ENCODE measurements at regions not wholly inside any gene's neighbourhood (a gene's known extent, or its start where the extent isn't known, plus 50 kb on each side); places are given as distances from the start of the nearest gene placed in this dataset.
A peak's percentile ranks its signal among the peaks of the same experiment; 100 is the strongest.
"Not testable (repeated sequence)": the region's sequence is repeated elsewhere in the genome, so short reads cannot be mapped to it uniquely, and the experiment has no call there.

DNA sequence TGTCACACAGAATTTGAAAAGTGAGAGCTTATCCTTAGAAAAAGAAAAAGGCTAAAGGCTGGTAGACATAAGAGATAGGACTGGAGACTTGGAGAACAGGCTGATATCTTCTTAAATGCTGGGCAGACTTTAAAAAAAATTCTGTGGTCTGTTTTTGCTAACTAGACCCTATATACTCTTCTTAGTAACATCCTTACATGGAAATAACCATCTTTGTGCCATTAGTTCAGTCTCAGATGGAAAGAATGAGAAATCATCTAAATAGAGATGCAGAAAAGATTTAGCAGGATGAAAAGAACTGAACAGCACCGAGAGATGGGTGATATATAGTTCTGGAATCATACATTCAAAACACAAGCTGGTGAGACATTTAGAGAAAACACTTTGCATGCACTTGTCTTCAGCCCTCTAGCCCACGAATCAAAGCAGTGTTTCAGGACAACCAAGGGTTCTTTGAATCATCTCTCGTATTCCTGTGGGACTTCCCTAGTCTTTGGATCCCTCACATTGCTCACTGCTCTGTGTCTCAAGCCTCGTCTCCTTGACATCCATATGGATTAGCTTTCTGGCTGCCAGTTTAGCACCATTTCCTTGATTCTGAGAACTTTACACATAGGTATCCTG lies 93.0 kb upstream of the LYSMD4 start:
- no peak for DNase-seq (ENCODE audit: low read depth)

DNA sequence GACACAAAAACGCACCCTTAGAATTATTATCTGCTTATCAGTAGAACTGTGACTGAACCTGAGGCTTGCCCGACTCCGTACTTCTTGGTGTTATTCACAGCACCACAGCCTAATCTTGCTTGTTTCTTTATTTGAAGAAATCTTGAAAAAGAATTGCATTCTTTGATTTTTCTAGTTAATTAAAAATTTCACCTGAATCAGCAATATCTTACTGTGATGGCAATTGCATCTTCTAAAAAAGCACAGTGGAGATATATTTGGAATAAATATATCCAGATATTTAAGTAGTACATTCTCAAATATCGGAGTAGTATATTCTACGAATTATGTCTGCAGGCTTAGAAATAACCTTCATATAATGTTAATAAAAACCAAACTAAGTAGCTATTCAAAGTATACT lies 90.1 kb upstream of the LYSMD4 start:
- DNase-seq (ENCODE audit: low read depth), result no peak

GRCh38 chr15:99819981-99820718 lies 86.9 kb upstream of the LYSMD4 start:
- DNase-seq (ENCODE audit: low read depth), result no peak

DNA sequence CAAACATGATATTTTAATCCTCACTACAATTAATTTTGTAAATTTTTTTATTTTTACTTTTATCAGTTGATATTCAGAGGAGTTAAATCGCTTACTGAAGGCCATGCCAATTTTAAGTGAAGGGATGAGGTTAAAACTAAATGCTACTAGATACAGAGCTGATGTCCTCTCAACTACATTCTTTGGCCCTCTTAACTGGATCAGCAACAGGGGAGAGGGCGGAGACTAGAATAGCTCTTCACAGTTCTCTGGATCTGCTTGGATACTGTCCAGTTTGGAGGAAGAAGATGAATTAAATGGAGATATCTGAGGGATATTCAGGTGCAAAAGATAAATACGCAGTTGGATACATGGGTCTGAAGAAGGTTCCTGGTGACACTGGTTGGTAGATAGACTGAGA lies 85.6 kb upstream of the LYSMD4 start:
- DNase-seq (ENCODE audit: low read depth), result no peak

DNA sequence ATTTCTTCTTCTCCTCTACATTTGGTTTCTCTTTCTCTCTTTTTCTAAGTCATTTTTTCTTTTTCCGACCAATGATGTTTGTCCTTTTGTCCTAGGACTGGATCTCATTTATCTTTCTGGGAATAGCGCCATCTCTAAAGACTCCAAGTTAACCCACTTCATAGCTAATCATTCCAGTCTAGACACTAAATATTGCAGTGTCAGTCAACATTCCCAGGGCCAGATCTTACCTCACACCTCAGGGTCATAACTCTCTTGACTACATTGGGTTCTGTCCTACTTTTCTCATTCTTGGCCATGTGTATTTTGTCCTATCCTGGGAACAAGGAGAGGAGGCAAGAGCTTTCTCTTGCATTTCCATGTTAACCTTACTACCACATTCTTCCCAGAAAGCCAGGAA lies 83.6 kb upstream of the LYSMD4 start:
- DNase-seq (ENCODE audit: low read depth), result not testable (repeated sequence)

DNA sequence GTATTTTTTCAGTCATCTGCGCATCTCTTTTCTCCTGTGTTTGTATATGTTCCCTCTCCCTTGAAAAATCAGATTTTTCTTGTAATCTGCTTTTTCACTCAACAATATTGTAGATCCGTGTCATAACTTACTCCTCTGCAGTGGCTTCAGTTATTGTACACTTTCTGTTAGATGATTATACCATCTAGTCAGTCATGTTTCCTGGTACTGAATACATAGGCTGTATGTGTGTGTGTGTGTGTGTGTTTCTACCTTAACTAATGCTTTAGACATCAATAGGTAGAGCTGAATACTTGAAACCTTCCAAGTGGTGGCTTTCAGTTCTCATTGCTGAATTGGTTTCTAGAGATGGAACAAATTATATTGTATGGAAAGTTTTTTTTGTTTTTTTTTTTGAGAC lies 77.4 kb upstream of the LYSMD4 start:
- DNase-seq (ENCODE audit: low read depth), result not testable (repeated sequence)

DNA sequence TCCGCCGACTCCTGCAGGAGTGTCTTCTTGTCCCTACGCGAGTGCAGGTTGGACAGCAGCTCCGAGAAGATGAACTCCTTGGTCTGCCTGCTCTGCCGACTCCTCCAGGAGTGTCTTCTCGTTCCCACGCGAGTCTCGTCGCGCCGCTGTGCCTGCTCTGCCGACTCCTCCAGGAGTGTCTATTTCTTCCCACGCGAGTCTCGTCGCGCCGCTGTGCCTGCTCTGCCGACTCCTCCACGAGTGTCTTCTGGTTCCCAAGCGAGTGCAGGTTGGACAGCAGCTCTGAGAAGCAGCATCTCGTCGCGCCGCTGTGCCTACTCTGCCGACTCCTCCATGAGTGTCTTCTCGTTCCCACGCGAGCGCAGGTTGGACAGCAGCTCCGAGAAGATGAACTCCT lies 66.6 kb upstream of the LYSMD4 start:
- DNase-seq (ENCODE audit: low read depth), result not testable (repeated sequence)

DNA sequence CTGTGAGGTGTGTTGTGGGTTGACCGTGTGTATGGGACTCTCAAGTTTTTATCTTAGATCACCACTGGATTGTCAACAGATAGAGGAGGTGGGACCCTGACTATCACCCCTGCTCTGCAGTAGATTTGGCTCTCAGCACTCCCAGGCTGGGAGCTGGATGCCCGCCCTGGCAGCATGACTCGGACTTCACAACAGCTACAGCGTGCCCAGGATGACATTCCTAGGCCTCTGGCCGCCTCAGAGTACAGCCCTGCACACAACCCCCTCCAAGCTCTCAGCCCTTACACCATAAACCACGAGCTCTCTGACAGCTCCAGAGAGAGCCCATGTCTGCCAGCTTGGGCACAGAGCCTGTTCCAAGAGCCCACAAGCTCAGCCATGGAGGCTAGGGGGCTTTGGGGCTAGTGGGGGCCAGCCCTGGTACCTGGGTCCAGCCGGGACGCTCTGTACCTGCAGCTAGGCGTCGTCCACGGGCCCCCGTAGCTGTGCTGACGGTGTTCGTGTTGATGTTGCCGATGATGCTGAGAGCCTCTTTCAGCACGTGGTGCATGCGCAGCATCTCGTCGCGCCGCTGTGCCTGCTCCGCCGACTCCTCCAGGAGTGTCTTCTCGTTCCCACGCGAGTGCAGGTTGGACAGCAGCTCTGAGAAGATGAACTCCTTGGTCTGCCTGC lies 66.1 kb upstream of the LYSMD4 start:
- DNase-seq (ENCODE audit: low read depth), result peak; percentile 20

DNA sequence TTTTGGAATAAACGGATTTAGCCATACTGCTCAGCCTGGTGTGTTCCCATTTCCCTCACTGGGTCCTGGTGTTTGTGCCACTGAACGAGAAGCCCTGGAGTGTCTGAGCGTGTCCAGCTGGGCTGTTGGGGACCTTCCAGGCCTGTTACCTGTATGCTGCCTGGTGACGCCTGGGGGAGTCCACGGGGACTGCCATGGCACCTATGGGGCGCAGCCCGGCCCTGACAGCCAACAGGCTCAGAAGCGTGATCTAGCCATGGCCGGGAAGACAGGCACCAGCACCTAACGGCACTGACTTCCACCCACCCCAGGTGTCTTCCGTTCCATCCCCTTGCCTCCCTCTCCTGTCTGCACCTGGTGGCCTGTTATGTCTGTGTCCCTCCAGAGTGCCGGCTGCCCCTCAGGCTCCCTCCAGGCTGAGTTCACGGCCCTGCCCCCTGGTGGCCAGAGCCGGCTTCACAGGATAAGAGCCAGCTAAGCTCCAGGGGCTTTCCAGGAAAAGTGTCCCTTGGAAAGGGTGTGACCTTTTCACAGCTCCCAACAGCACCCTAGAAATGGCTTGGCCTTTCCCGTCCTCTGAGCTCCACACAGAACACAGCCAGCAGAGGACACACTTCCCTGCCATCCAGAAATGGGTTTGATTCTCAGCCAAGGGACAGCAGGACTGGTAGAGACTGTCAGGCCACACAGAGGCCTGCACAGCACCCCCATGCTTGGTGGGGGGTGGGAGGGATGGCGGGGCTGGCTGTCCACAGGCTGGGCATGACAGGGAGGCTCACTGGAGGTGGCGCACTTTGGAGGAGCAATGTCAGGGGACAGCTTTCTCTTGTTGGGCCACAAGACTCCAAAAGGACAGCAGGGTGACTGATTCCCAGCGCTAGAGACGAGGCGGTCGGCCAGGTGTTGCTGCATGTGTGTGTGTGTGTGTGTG lies 64.0 kb upstream of the LYSMD4 start:
- not testable (repeated sequence) for DNase-seq (ENCODE audit: low read depth)

- DNase-seq (ENCODE audit: low read depth), result peak; percentile 5
Measured at GRCh38 chr15:99791881-99792807, 58.9 kb upstream of the LYSMD4 start.

- not testable (repeated sequence) for DNase-seq (ENCODE audit: low read depth)
Measured at GRCh38 chr15:99790751-99791150, 57.5 kb upstream of the LYSMD4 start.

DNA sequence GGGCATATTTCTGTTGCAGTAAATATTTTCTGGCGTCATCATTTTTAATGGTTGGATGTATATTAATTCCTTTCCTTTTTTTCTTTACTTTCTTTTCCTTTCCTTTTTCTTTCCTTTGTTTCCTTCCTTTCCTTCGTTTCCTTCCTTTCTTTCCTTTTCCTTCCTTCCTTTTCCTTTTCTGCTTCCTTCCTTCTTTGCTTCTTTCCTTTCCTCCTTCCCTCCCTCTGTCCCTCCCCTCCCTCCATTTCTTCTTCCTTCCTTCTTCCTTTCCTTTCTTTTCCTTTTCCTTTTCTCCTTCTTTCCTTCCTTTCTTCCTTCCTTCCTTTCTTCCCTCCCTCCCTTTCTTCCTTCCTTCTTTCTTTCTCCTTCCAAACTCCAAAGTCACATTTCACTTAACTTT lies 54.9 kb upstream of the LYSMD4 start:
- no peak for DNase-seq (ENCODE audit: low read depth)

DNA sequence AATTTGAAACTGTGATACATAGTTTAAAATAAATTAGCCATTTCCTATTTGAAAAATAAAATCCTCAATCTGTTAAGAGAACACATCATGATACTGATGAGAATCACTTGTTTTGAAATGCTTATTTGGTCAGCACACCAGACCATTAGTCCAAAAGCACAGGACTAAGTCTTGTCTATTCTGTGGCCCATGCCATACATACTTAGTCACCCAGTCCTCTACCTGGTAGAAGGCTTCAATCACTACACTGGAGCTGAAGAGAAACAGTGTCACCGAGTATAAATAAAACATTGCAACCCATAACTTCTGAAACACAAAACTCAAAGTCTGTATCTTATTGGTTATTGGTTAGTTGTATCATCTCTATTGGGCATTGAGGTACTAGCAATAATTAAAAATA lies 51.6 kb upstream of the LYSMD4 start:
- DNase-seq (ENCODE audit: low read depth), result not testable (repeated sequence)

- DNase-seq (ENCODE audit: low read depth), result not testable (repeated sequence)
Measured at GRCh38 chr15:99783918-99784619, 50.8 kb upstream of the LYSMD4 start.
